ENCODE measurements at regions not wholly inside any gene's neighbourhood (a gene's known extent, or its start where the extent isn't known, plus 50 kb on each side); places are given as distances from the start of the nearest gene placed in this dataset.

GRCh38 chr4:112847781-112848180 lies 201.7 kb upstream of the ANK2 start:
- DNase-seq (ENCODE audit: low spot score): no peak

GRCh38 chr4:112848911-112849310 lies 200.5 kb upstream of the ANK2 start:
- no peak for DNase-seq (ENCODE audit: low spot score)

- DNase-seq (ENCODE audit: low spot score): no peak
These were observed 196.9 kb upstream of the ANK2 start for GRCh38 chr4:112852601-112853000.

- peak; percentile 13 for DNase-seq (ENCODE audit: low spot score)
These were observed 195.7 kb upstream of the ANK2 start for GRCh38 chr4:112853662-112854256.

- no peak for DNase-seq (ENCODE audit: low spot score)
These were observed 195.0 kb upstream of the ANK2 start for GRCh38 chr4:112854420-112854819.

- DNase-seq (ENCODE audit: low spot score): no peak
These were observed 194.4 kb upstream of the ANK2 start for GRCh38 chr4:112855058-112855457.

- peak; percentile 90 for DNase-seq (ENCODE audit: low spot score)
These were observed 192.0 kb upstream of the ANK2 start for GRCh38 chr4:112857461-112857860.

- DNase-seq (ENCODE audit: low spot score): no peak
These were observed 190.7 kb upstream of the ANK2 start for GRCh38 chr4:112858751-112859150.

GRCh38 chr4:112859456-112860184 lies 189.8 kb upstream of the ANK2 start:
- no peak for DNase-seq (ENCODE audit: low spot score)

- DNase-seq (ENCODE audit: low spot score): no peak
These were observed 188.4 kb upstream of the ANK2 start for GRCh38 chr4:112860830-112861690.

- no peak for DNase-seq (ENCODE audit: low spot score)
These were observed 187.5 kb upstream of the ANK2 start for GRCh38 chr4:112861691-112862674.

GRCh38 chr4:112865443-112865842 lies 184.0 kb upstream of the ANK2 start:
- no peak for DNase-seq (ENCODE audit: low spot score)

GRCh38 chr4:112876316-112876715 lies 173.1 kb upstream of the ANK2 start:
- DNase-seq (ENCODE audit: low spot score): no peak

- no peak for DNase-seq (ENCODE audit: low spot score)
These were observed 167.6 kb upstream of the ANK2 start for GRCh38 chr4:112881842-112882241.

GRCh38 chr4:112882286-112882685 lies 167.2 kb upstream of the ANK2 start:
- DNase-seq (ENCODE audit: low spot score): no peak

- no peak for DNase-seq (ENCODE audit: low spot score)
These were observed 165.0 kb upstream of the ANK2 start for GRCh38 chr4:112884406-112884805.

- no peak for DNase-seq (ENCODE audit: low spot score)
These were observed 163.6 kb upstream of the ANK2 start for GRCh38 chr4:112885897-112886296.

- no peak for DNase-seq (ENCODE audit: low spot score)
These were observed 160.8 kb upstream of the ANK2 start for GRCh38 chr4:112888622-112889021.

GRCh38 chr4:112889199-112889598 lies 160.3 kb upstream of the ANK2 start:
- DNase-seq (ENCODE audit: low spot score): no peak

- DNase-seq (ENCODE audit: low spot score): no peak
These were observed 159.6 kb upstream of the ANK2 start for GRCh38 chr4:112889619-112890527.

GRCh38 chr4:112894480-112894879 lies 155.0 kb upstream of the ANK2 start:
- no peak for DNase-seq (ENCODE audit: low spot score)
